HG03139 (cell line): ENCODE measurements at regions not wholly inside any gene's neighbourhood (a gene's known extent, or its start where the extent isn't known, plus 50 kb on each side); places are given as distances from the start of the nearest gene placed in this dataset.

ENCODE experiments used
- ATAC-seq: cut with Tn5 transposase; IDR thresholded peaks from one replicate; pipeline ENCODE4 v1.9.1; 2021; ENCODE audit not compliant: unreplicated experiment

- no peak for ATAC-seq
Observed at GRCh38 chr4:175871774-175872405, 59.8 kb upstream of the GPM6A start.

DNA sequence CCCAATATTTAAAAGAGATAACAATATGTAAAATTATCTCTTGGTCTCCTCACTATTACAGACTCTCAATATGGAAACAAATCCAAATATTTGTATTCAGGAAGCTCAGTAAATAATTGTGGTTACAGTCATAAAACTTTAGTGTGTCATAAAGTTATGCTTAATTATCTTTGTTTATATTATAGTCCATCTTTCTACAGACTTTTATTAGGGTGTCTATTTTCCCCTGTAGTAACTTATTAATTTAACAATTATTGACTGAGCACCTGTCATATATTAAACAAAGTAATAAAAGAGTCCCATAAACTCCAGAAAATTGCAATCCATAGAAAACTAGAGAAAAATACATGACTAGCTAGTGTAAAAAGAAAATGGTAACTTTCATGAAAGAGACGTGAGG, 61.6 kb upstream of the GPM6A start:
- ATAC-seq = no peak

DNA sequence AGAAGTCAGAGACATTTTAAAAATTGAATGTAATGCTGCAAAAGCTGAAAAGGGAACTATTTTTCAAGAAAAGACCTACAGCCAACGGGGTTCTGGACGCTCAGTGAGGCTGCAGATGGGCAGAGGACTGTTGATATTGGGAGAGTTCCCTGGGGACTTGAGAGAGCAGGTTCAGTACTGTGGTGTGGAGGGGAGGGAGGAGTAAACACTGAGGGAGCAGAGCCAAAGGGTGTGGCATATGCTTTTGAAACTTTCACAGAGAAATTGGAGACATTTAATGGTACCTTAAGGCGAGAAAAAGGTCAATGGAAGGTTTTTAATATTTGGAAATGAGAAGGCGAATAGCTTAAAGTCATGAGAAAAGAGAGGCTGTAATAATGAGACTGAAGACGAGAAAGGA, 62.2 kb upstream of the GPM6A start:
- ATAC-seq = no peak

DNA sequence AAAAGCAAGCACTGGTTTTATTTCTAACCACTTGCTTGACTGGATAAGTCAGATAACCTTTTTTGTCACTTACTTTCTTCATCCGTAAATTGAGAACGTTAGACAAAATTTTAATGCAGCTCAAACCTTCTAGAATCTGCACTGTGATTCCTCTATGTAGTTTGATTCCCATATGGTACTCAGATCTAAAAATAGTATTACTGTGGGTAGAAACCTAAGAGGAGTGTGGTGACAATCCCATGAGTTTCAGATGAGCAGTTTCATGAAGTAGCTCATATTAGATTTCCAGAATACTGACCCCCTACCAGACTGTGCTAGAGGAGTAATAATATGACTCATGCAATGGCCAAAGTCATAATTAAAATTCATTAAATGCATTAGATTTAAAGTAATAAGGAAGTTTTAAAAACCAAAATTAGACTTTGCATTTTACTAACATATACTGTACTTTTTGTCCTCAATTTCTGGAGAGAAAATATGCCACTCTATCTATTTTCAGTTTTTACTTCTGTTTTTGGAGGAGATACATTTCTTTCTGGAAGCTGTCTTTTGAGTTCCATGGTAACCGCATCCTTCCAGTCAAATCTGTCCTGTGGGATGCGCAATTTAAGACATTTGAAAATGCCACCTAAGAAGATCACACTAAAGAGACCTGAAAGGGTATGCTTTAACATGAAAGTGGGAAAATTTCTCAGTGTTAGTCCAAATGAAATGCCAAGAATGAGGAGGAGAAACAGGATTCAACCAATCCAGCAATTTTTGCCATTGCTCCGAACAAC, 64.1 kb upstream of the GPM6A start:
- ATAC-seq = no peak

- no peak for ATAC-seq
Observed at GRCh38 chr4:175882891-175883290, 70.8 kb upstream of the GPM6A start.

- ATAC-seq = no peak
Observed at GRCh38 chr4:175884048-175884447, 72.0 kb upstream of the GPM6A start.

DNA sequence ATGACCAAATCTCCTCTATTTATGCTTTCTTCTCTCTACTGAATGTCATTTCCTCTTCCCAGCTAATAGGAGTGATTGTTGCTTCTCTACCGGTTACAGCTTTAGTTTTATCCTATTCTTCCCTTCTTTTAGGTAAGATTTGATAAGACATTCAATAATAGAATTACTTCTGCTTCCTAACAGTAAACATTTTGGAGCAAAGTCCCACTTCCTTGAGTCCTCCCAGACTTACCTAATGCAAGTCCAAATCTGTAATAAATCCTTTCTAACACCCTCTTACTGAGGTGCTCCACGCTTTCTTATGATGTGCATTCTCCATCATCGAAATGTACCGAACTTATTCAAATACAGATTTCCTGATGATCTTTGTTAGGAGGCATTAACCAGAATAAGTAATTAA, 79.2 kb upstream of the GPM6A start:
- ATAC-seq = no peak

DNA sequence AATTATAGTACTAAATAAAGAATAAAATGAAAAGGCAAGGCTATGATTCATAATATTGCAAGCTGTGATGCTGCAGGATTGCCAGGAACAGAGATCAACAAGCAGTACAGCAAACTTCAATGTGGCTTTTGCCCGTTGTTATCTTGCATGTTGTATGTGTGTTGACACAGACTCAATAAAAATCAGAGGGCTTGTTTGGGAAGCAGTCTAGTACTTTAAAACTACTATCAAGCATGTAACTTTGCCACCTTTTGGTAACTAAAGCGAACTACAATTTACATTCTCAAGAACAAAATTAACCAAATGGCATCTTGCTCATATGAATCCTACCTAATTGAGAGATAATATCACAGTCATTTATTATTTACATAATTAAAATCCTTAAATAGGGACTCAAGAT, 79.8 kb upstream of the GPM6A start:
- ATAC-seq = no peak

- no peak for ATAC-seq
Observed at GRCh38 chr4:175905925-175906324, 93.9 kb upstream of the GPM6A start.

DNA sequence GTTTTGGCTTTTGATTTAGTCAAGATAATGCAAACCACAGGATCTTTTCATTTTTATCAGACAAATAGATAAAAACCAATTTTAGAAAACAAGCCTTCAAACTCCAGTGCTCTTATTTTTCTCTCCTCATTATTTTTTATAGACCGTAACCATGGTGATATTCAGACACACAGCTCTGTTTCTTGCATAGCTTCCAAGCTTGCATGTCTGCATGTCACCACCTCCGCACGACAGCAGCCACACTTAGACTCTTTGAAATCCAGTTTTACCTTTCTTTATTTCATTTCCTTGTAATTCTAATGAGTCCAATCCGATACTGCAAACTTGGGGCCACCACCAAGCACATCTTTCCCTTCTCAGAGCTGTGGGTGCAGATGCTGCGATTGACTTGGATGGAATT, 94.3 kb upstream of the GPM6A start:
- ATAC-seq = no peak

- no peak for ATAC-seq
Observed at GRCh38 chr4:175910700-175911099, 98.6 kb upstream of the GPM6A start.

GRCh38 chr4:175916626-175917351, 104.7 kb upstream of the GPM6A start:
- ATAC-seq = no peak

DNA sequence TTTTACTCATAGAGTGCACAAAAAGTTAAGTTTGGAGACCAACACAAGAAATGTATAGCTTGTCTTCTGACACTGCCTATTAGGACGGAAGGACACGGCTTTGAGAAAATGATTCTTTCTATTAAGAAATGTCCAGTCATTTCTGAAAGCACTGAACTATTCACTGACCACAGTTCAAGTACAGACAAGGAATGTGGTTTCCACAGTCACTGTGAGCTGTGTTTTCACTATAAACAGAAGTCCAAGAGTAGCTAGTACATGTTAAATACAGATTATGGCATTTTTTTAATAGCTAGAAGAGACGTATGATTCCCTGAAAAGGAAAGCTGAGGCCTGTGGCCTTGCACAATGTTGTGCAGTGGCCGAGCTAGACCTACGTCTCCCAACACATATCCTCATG, 115.1 kb upstream of the GPM6A start:
- no peak for ATAC-seq

GRCh38 chr4:175929441-175929840, 117.4 kb upstream of the GPM6A start:
- no peak for ATAC-seq

- ATAC-seq = no peak
Observed at GRCh38 chr4:175929932-175930331, 117.9 kb upstream of the GPM6A start.

DNA sequence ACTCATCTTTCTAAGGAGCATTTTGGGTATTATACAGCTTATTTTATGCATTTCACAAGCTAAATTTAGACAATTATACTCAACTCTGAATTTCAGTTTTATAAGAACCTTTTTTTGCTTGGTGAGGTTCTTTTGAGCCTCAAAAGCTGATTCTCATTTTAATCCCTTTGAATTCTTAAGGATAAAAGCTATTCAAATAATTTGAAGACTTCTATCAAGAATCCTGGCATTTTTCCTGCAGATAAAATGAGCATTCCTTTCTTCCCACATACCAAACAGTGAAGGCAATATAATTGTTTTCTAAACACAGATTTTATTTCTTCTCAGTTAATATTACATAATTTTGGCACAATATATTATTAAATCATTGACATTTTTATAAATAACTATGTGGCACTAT, 118.4 kb upstream of the GPM6A start:
- ATAC-seq = no peak

DNA sequence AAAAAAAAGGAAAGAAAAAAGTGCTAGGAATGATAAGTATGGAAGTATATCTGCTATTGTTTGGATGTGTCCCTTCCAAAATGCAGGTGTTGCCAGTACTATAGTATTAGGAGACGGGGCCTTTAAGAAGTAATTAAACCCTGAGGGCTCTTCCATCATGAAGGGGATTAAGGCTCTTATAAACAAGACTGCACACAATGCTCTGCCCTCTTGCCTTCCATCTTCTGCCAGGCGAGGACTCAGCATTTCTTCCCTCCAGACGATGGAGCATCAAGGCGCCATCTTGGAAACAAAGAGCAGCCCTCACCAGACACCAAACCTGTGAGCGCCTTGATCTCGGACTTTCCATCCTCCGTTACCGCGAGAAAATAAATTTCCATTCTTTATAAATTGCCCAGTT, 120.1 kb upstream of the GPM6A start:
- ATAC-seq = no peak

DNA sequence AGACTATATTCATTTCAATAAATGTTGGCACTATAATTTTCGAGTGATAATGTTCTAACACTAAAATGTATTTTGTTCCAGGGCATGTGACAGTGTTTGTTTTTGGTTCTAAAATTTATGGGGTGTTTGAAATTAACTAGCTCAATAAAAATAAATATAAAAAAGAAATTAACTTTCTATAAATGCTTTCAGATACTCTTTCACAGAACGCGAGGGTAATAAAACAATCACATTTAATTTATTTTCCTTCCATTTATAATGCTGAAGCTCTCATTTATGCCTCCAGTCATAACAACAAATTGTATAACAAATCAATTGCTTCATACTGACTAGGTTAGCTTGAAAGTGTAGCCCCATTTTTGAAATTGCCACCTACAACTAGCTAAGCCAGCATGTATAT, 122.4 kb upstream of the GPM6A start:
- ATAC-seq = no peak

GRCh38 chr4:175935016-175935661, 123.1 kb upstream of the GPM6A start:
- no peak for ATAC-seq

DNA sequence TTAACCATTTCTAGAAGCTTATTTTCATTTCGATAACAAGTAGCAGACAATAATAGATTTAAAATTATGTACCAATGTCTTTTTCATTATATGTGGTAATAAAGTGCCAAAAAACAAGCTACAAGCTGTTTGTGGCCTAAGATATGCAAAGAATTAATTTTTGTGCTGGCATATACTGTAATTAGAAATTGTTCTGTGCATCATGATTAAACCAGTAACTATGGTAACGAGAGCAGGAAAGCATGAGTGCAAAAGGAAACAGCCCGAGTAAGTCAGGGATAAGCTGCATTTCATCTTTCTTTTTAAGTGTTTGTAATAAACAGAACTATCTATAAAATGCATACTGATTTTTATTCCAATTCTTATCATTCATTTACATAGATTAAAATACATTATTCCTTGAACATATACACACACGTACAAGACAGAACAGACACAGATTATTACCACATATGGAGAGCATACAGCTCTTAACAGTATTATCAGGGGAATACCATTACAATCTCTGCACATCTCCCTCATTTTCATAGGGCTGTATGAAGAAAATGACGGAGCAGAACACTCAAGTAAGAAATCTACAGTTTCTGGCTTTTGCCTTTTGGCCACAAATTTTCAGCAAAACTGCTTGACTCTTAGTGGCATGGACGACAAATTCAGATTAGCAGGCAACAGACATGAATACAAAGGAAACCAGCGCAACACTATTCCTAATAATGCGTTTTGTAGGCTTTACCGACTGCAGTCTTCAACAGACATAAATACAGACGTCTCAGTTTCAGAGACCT, 121.3 kb upstream of the WDR17 start:
- no peak for ATAC-seq
